OCI-LY3 (cell line): ENCODE measurements at regions not wholly inside any gene's neighbourhood (a gene's known extent, or its start where the extent isn't known, plus 50 kb on each side); places are given as distances from the start of the nearest gene placed in this dataset.

Experiments
- EZH2phosphoT487 ChIP-seq: fragments of 200-600 bp; shearing (Covaris generic); IDR thresholded peaks from 2 replicates; pipeline ENCODE4 v1.6.1; 2018; ENCODE audit warnings: antibody characterized with exemption, mixed run types, low read depth
- TF ChIP-seq, protein P1 (sequence below): fragments of 200-600, 300-600 bp; sonication (generic); IDR thresholded peaks from 2 replicates; pipeline ENCODE4 v1.5.1; 2014; ENCODE audit warnings: antibody characterized with exemption, low read length, low read depth

DNA sequence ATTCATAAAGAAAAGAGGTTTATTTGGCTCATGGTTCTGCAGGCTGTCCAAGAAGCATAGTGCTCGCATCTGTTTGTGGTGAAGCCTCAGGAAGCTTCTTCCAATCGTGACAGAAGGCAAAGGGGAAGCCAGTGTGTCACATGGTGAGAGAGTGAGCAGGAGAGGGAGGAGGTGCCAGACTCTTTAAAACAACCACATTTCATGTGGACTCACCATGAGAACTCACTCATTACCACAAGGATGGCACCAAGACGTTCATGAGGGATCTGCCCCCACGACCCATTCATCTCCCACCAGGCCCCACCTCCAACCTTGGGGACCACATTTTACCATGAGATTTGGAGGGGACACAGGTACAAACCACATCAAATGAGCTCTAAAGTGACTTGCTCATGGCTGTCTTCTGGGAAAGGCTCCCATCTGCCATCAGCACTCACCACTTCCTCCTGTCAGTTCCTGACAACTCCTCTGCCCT is 327.3 kb upstream of the TLE3 start:
- TF ChIP-seq, protein P1, sequence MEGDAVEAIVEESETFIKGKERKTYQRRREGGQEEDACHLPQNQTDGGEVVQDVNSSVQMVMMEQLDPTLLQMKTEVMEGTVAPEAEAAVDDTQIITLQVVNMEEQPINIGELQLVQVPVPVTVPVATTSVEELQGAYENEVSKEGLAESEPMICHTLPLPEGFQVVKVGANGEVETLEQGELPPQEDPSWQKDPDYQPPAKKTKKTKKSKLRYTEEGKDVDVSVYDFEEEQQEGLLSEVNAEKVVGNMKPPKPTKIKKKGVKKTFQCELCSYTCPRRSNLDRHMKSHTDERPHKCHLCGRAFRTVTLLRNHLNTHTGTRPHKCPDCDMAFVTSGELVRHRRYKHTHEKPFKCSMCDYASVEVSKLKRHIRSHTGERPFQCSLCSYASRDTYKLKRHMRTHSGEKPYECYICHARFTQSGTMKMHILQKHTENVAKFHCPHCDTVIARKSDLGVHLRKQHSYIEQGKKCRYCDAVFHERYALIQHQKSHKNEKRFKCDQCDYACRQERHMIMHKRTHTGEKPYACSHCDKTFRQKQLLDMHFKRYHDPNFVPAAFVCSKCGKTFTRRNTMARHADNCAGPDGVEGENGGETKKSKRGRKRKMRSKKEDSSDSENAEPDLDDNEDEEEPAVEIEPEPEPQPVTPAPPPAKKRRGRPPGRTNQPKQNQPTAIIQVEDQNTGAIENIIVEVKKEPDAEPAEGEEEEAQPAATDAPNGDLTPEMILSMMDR = no peak
- TF ChIP-seq EZH2phosphoT487 = no peak
